PFSK-1 (cell line): ENCODE measurements at regions not wholly inside any gene's neighbourhood (a gene's known extent, or its start where the extent isn't known, plus 50 kb on each side); places are given as distances from the start of the nearest gene placed in this dataset.

Experiments
- FOXP2 ChIP-seq: optimal IDR thresholded peaks from 2 replicates; pipeline ENCODE3; 2011; ENCODE audit warnings: borderline replicate concordance, control low read depth, inconsistent platforms; ENCODE audit not compliant: insufficient read depth; ENCODE audit errors: extremely low read length, extremely low read depth
- POLR2AphosphoS5 ChIP-seq: IDR thresholded peaks from 2 replicates; pipeline ENCODE4 v1.6.1; 2012; ENCODE audit warnings: low read depth, mild to moderate bottlenecking, control low read depth, low read length, moderate library complexity
- REST ChIP-seq, 2 experiments: IDR thresholded peaks; 2 replicates each; pipeline versions ENCODE4 v1.6.1 to v1.8.0; 2011 to 2012; ENCODE audit warnings: low read depth in 2 of 2, low read length in 2 of 2, control low read depth in 1 of 2, inconsistent platforms in 1 of 2, mild to moderate bottlenecking in 1 of 2, moderate library complexity in 1 of 2; ENCODE audit not compliant: insufficient read depth in 1 of 2
- SIN3A ChIP-seq: IDR thresholded peaks from 2 replicates; pipeline ENCODE4 v1.6.1; 2012; ENCODE audit warnings: mild to moderate bottlenecking, low read length, moderate library complexity, borderline replicate concordance; ENCODE audit not compliant: insufficient read depth
- TAF1 ChIP-seq: IDR thresholded peaks from 2 replicates; pipeline ENCODE4 v1.6.1; 2012; ENCODE audit warnings: low read length, control low read depth, borderline replicate concordance; ENCODE audit not compliant: insufficient read depth

- TF ChIP-seq POLR2AphosphoS5 (no peak), TAF1 (no peak), REST (IDR thresholded peaks at IDR 0.05; ENCODE audit: insufficient read depth in 1 of 2, low read depth in 2 of 2, low read length in 2 of 2) (no peak), FOXP2 (no peak), SIN3A (no peak)
Measured at GRCh38 chr14:47966076-47966810, 290.8 kb upstream of the MDGA2 start.

- TF ChIP-seq REST (IDR thresholded peaks at IDR 0.05; ENCODE audit: insufficient read depth in 1 of 2, low read depth in 2 of 2, low read length in 2 of 2) (no peak), FOXP2 (no peak), SIN3A (no peak), POLR2AphosphoS5 (no peak), TAF1 (no peak)
Measured at GRCh38 chr14:47961634-47962033, 286.2 kb upstream of the MDGA2 start.

- TF ChIP-seq REST (IDR thresholded peaks at IDR 0.05; ENCODE audit: insufficient read depth in 1 of 2, low read depth in 2 of 2, low read length in 2 of 2) (no peak), POLR2AphosphoS5 (no peak), SIN3A (no peak), TAF1 (no peak), FOXP2 (no peak)
Measured at GRCh38 chr14:47959740-47960139, 284.3 kb upstream of the MDGA2 start.

- TF ChIP-seq REST (IDR thresholded peaks at IDR 0.05; ENCODE audit: insufficient read depth in 1 of 2, low read depth in 2 of 2, low read length in 2 of 2) (no peak), SIN3A (no peak), FOXP2 (no peak), TAF1 (no peak), POLR2AphosphoS5 (no peak)
Measured at GRCh38 chr14:47949006-47949405, 273.6 kb upstream of the MDGA2 start.
